ENCODE measurements at regions not wholly inside any gene's neighbourhood (a gene's known extent, or its start where the extent isn't known, plus 50 kb on each side); places are given as distances from the start of the nearest gene placed in this dataset.
"Not testable (repeated sequence)": the region's sequence is repeated elsewhere in the genome, so short reads cannot be mapped to it uniquely, and the experiment has no call there.

DNA sequence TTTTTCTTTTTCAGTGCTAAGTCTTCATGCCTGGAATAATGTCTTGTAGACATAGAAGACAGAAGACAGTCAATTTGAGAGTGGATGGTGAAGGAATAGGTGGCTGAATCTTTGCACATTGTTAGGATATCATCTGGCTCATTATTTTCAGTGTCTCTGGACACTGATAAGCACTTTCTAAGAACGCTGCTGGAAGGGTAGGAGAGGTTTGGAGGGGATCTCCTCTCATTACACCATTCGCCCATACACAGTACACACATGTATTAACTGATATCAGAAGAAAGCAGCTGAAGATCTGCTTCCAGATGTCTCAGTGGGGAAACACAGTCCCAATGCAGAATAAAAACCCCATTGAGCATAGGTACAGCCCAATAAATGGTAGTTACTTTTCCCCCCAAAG, 461.1 kb upstream of the DCN start:
- H3K36me3 ChIP-seq (replicated peaks; ENCODE audit: low read depth, low read length): no peaks in the 10 kb centered on the region
- H4K20me1 ChIP-seq (ENCODE audit: insufficient read depth, low read length): no peaks in the 10 kb centered on the region
- no peak for TF ChIP-seq EZH2phosphoT487 (IDR thresholded peaks at IDR 0.05; ENCODE audit: low read depth)
- no peak overlapping the region for H3K4me3 ChIP-seq (ENCODE audit: low read length)
- no peaks in the 10 kb centered on the region for H3K27me3 ChIP-seq (ENCODE audit: low read depth, low read length)
- no peaks in the 10 kb centered on the region for H3K4me1 ChIP-seq (ENCODE audit: low read length)
- no peak overlapping the region for H3K9ac ChIP-seq (ENCODE audit: low read length)
- no peak overlapping the region for H2AFZ ChIP-seq (ENCODE audit: low read depth, low read length)
- H3K79me2 ChIP-seq (ENCODE audit: low read length): no peaks in the 10 kb centered on the region
- no peak overlapping the region for H3K4me2 ChIP-seq (ENCODE audit: low read length)
- H3K9me3 ChIP-seq (ENCODE audit: insufficient read depth, low read length): no peaks in the 10 kb centered on the region
- H3K27ac ChIP-seq (ENCODE audit: low read length): no peak overlapping the region

DNA sequence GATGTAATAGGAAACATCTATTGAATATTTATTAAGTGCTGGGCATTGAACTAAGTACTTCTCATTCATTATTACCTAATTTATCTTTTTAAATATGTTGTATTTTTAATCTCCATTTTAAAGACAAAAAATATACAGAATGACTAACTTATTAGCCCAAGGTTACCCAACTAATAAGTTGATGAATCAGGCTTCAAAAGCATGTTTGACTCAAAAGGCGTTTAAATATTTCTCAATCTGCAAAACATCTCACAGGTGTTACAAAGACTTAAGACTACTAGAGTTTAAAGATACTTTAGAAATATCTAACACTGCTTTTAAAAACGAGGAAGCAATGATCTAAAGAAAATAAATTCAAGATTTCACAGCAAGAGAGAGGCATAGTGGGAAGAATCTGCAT, 457.4 kb upstream of the DCN start:
- Histone ChIP-seq H3K79me2 (ENCODE audit: low read length) (no peaks in the 10 kb centered on the region), H3K9me3 (ENCODE audit: insufficient read depth, low read length) (no peaks in the 10 kb centered on the region), H3K27ac (ENCODE audit: low read length) (no peak overlapping the region), H3K4me1 (ENCODE audit: low read length) (no peaks in the 10 kb centered on the region), H3K4me3 (ENCODE audit: low read length) (no peak overlapping the region), H3K27me3 (ENCODE audit: low read depth, low read length) (no peaks in the 10 kb centered on the region), H4K20me1 (ENCODE audit: insufficient read depth, low read length) (no peaks in the 10 kb centered on the region), H2AFZ (ENCODE audit: low read depth, low read length) (no peak overlapping the region), H3K4me2 (ENCODE audit: low read length) (no peak overlapping the region), H3K36me3 (replicated peaks; ENCODE audit: low read depth, low read length) (no peaks in the 10 kb centered on the region), H3K9ac (ENCODE audit: low read length) (no peak overlapping the region)
- TF ChIP-seq, protein P1, sequence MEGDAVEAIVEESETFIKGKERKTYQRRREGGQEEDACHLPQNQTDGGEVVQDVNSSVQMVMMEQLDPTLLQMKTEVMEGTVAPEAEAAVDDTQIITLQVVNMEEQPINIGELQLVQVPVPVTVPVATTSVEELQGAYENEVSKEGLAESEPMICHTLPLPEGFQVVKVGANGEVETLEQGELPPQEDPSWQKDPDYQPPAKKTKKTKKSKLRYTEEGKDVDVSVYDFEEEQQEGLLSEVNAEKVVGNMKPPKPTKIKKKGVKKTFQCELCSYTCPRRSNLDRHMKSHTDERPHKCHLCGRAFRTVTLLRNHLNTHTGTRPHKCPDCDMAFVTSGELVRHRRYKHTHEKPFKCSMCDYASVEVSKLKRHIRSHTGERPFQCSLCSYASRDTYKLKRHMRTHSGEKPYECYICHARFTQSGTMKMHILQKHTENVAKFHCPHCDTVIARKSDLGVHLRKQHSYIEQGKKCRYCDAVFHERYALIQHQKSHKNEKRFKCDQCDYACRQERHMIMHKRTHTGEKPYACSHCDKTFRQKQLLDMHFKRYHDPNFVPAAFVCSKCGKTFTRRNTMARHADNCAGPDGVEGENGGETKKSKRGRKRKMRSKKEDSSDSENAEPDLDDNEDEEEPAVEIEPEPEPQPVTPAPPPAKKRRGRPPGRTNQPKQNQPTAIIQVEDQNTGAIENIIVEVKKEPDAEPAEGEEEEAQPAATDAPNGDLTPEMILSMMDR (IDR thresholded peaks at IDR 0.05; ENCODE audit: low read depth, low read length): no peak
- no peak for TF ChIP-seq EZH2phosphoT487 (IDR thresholded peaks at IDR 0.05; ENCODE audit: low read depth)

DNA sequence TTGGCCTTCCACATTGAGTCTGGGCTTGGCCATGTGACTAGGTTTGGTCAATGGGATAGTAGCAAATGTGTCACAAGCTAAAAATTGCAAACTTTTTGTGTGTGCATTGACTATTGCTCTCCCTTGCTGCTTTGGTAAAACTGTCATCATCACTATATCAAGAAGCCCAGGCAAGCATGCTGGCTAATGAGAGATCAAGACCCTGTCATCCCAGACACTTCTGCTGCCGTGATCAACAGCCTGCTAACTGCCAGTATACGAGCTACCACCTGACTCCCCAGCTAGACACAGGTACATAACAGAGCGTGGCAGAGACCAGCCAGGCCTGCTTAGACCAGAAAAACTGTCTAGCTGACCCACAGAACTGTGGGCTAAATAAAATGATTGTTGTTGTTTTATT, 456.7 kb upstream of the DCN start:
- Histone ChIP-seq H2AFZ (ENCODE audit: low read depth, low read length) (no peak overlapping the region), H3K36me3 (replicated peaks; ENCODE audit: low read depth, low read length) (no peaks in the 10 kb centered on the region), H3K9ac (ENCODE audit: low read length) (no peak overlapping the region), H3K79me2 (ENCODE audit: low read length) (no peaks in the 10 kb centered on the region), H3K4me3 (ENCODE audit: low read length) (no peak overlapping the region), H3K27ac (ENCODE audit: low read length) (no peak overlapping the region), H3K9me3 (ENCODE audit: insufficient read depth, low read length) (no peaks in the 10 kb centered on the region), H4K20me1 (ENCODE audit: insufficient read depth, low read length) (no peaks in the 10 kb centered on the region), H3K4me2 (ENCODE audit: low read length) (no peak overlapping the region), H3K27me3 (ENCODE audit: low read depth, low read length) (no peaks in the 10 kb centered on the region), H3K4me1 (ENCODE audit: low read length) (no peaks in the 10 kb centered on the region)
- TF ChIP-seq EZH2phosphoT487 (IDR thresholded peaks at IDR 0.05; ENCODE audit: low read depth): no peak

DNA sequence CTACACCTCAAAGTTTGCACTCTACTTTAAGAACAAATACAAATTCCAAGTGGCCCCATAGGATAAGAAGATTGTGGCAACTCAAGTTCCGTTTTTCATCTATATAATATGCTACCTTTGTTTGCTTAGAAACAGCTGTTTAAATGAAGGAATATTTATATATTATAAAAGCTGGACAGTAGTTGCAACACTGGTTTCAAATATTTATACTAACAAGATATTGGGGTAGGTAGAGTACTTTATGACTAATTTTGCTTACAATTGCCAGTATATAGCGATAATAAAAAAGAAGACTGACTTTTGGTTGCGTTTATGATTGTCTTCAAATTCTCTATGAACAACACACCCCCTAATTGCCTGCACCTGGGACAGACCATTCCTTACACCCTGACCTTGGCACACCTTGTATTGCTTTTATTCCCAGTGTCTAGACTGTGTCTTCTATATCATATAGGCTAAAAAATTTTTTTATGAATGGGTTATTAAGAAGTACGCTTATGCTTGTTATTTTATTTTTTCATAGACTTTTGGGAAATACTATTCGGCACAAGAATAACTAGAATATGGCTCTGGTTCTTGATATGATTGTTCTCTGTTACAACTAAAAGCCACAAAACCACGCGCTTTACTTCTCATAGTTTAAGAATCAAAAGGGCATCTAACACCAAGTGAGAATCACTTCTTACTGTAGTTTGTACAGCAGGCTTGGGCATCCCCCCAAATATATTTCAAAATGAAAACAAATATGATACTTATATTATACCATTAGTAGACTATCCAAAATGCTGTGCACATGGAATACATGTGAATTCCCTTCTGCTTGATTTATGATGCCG, 455.4 kb upstream of the DCN start:
- Histone ChIP-seq H4K20me1 (ENCODE audit: insufficient read depth, low read length) (no peaks in the 10 kb centered on the region), H3K36me3 (replicated peaks; ENCODE audit: low read depth, low read length) (no peaks in the 10 kb centered on the region), H3K27me3 (ENCODE audit: low read depth, low read length) (no peaks in the 10 kb centered on the region), H3K4me2 (ENCODE audit: low read length) (no peak overlapping the region), H2AFZ (ENCODE audit: low read depth, low read length) (no peak overlapping the region), H3K27ac (ENCODE audit: low read length) (no peak overlapping the region), H3K9ac (ENCODE audit: low read length) (no peak overlapping the region), H3K79me2 (ENCODE audit: low read length) (no peaks in the 10 kb centered on the region), H3K4me3 (ENCODE audit: low read length) (no peak overlapping the region), H3K4me1 (ENCODE audit: low read length) (no peaks in the 10 kb centered on the region), H3K9me3 (ENCODE audit: insufficient read depth, low read length) (no peaks in the 10 kb centered on the region)
- TF ChIP-seq EZH2phosphoT487 (IDR thresholded peaks at IDR 0.05; ENCODE audit: low read depth): no peak
- TF ChIP-seq, protein P1 (IDR thresholded peaks at IDR 0.05; ENCODE audit: low read depth, low read length): no peak

DNA sequence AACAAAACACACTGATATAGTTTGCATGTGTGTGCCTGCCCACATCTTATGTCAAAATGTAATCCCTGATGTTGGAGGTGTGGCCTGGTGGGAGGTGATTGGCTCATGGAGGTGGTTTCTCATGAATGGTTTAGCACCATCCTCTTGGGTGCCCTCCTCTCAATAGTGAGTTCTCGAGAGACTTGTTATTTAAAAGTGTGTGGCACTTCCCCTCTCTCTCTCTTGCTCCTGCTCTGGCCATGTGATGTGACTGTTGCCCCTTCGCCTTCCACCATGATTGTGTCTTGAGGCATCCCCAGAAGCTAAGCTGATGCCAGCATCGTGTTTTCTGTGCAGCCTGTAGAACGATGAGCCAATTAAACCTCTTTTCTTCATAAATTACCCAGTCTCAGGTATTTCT, 454.1 kb upstream of the DCN start:
- H3K4me3 ChIP-seq (ENCODE audit: low read length): no peak overlapping the region
- H4K20me1 ChIP-seq (ENCODE audit: insufficient read depth, low read length): no peaks in the 10 kb centered on the region
- H3K9me3 ChIP-seq (ENCODE audit: insufficient read depth, low read length): no peaks in the 10 kb centered on the region
- H3K4me1 ChIP-seq (ENCODE audit: low read length): no peaks in the 10 kb centered on the region
- H3K79me2 ChIP-seq (ENCODE audit: low read length): no peaks in the 10 kb centered on the region
- H3K9ac ChIP-seq (ENCODE audit: low read length): no peak overlapping the region
- TF ChIP-seq EZH2phosphoT487 (IDR thresholded peaks at IDR 0.05; ENCODE audit: low read depth): no peak
- TF ChIP-seq, protein P1 (IDR thresholded peaks at IDR 0.05; ENCODE audit: low read depth, low read length): no peak
- no peaks in the 10 kb centered on the region for H3K36me3 ChIP-seq (replicated peaks; ENCODE audit: low read depth, low read length)
- no peak overlapping the region for H3K27ac ChIP-seq (ENCODE audit: low read length)
- H2AFZ ChIP-seq (ENCODE audit: low read depth, low read length): no peak overlapping the region
- H3K4me2 ChIP-seq (ENCODE audit: low read length): no peak overlapping the region
- H3K27me3 ChIP-seq (ENCODE audit: low read depth, low read length): no peaks in the 10 kb centered on the region

DNA sequence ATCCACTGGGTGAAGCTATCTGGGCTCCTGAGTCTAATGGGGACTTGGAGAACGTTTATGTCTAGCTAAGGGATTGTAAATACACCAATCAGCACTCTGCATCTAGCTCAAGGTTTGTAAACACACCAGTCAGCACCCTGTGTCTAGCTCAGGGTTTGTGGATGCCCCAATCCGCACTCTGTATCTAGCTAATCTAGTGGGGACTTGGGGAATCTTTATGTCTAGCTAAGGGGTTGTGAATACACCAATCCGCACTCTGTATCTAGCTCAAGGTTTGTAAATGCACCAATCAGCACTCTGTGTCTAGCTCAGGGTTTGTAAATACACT, 451.7 kb upstream of the DCN start:
- not testable (repeated sequence) for H2AFZ ChIP-seq (ENCODE audit: low read depth, low read length); H3K79me2 ChIP-seq (ENCODE audit: low read length); H3K4me1 ChIP-seq (ENCODE audit: low read length)

More for the DNA sequence above, 451.7 kb upstream of the DCN start:
- not testable (repeated sequence) for H3K36me3 ChIP-seq (replicated peaks; ENCODE audit: low read depth, low read length); H3K27me3 ChIP-seq (ENCODE audit: low read depth, low read length); H3K4me2 ChIP-seq (ENCODE audit: low read length); H3K27ac ChIP-seq (ENCODE audit: low read length); H3K4me3 ChIP-seq (ENCODE audit: low read length); H3K9me3 ChIP-seq (ENCODE audit: insufficient read depth, low read length); H3K9ac ChIP-seq (ENCODE audit: low read length); H4K20me1 ChIP-seq (ENCODE audit: insufficient read depth, low read length)

Data from OCI-LY3 (cell line).